ENCODE measurements at regions not wholly inside any gene's neighbourhood (a gene's known extent, or its start where the extent isn't known, plus 50 kb on each side); places are given as distances from the start of the nearest gene placed in this dataset.

DNA sequence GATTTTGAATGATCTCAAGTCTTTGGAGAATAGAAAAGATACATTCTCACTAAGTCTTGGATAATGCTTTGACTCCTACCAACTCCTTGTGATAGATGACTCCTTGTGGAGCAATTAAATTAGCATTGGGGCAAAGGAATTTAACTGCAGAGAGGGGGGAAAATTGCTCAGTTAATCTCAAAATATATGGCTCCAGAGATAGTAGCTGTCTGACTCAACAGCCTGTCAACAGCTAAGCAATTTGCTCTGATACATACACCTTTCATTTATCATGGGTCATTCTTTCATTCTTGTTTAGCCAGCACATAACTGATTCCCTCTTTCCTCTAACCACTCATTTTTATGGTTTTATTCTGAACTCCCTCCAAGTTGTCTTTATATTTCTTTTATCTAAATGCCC lies 225.6 kb upstream of the OBI1 start:
- TF ChIP-seq SUZ12 (IDR thresholded peaks at IDR 0.05; ENCODE audit: extremely low read depth, insufficient read depth, insufficient read length) (no peak), ZNF274 (IDR thresholded peaks at IDR 0.05; ENCODE audit: low read depth, low read length) (no peak)
